HEK293 (cell line): ENCODE measurements at regions not wholly inside any gene's neighbourhood (a gene's known extent, or its start where the extent isn't known, plus 50 kb on each side); places are given as distances from the start of the nearest gene placed in this dataset.

Source experiments
- CTCF ChIA-PET: fragments of 350-600 bp; formaldehyde crosslinking; extraction: SDS; loops from one replicate; lab custom pipeline; 2021; ENCODE audit warnings: antibody characterized with exemption; lab: Yijun Ruan, JAX
- POLR2A ChIA-PET: fragments of 300-600 bp; formaldehyde crosslinking; extraction: SDS; loops from one replicate; lab custom pipeline; 2020; ENCODE audit warnings: antibody characterized with exemption, inconsistent platforms; lab: Yijun Ruan, JAX
- H3K27ac ChIP-seq: fragments of 200-500 bp; sonication (Bioruptor generic); 2 replicates; pipeline ENCODE4 v1.5.1; 2014; ENCODE audit warnings: low read depth, low read length, control low read depth, inconsistent platforms; ENCODE audit errors: extremely low read depth
- H3K36me3 ChIP-seq, 2 experiments: fragments of 200-500 bp in 1 of 2; sonication (Bioruptor generic) in 1 of 2; 1 replicate in 1 of 2; 2 replicates in 1 of 2; pipeline ENCODE4 v1.5.1; 2014 to 2017; ENCODE audit warnings: inconsistent platforms in 2 of 2, low read length in 2 of 2; ENCODE audit not compliant: control insufficient read depth in 2 of 2, insufficient read depth in 1 of 2
- H3K4me1 ChIP-seq: fragments of 200-500 bp; sonication (Bioruptor generic); 2 replicates; pipeline ENCODE4 v1.5.1; 2014; ENCODE audit warnings: mild to moderate bottlenecking, low read length, inconsistent platforms; ENCODE audit not compliant: control insufficient read depth, insufficient read depth
- H3K4me3 ChIP-seq: 2 replicates; pipeline ENCODE4 v1.5.1; 2011; ENCODE audit warnings: low read depth, mild to moderate bottlenecking, control low read depth, low read length, moderate library complexity
- H3K9me3 ChIP-seq: fragments of 200-500 bp; sonication (Bioruptor generic); 2 replicates; pipeline ENCODE4 v1.5.1; 2014; ENCODE audit warnings: low read depth, low read length, inconsistent platforms; ENCODE audit not compliant: control insufficient read depth, insufficient read depth
- BCL11B ChIP-seq: fragments of 450-650 bp; formaldehyde crosslinking; IDR thresholded peaks from 2 replicates; pipeline ENCODE4 v1.5.1; 2016; ENCODE audit warnings: low read depth, missing biosample characterization, missing genetic modification characterization
- ELK4 ChIP-seq: IDR thresholded peaks from 2 replicates; pipeline ENCODE4 v1.6.1; 2011; ENCODE audit warnings: mild to moderate bottlenecking, low read depth, low read length, borderline replicate concordance
- KLF10 ChIP-seq: fragments of 450-650 bp; IDR thresholded peaks from 2 replicates; pipeline ENCODE4 v1.5.1; 2018; ENCODE audit warnings: missing biosample characterization, mild to moderate bottlenecking, missing genetic modification characterization
- OVOL3 ChIP-seq: fragments of 450-650 bp; formaldehyde crosslinking; IDR thresholded peaks from 2 replicates; pipeline ENCODE4 v1.5.1; 2016; ENCODE audit warnings: missing biosample characterization, missing genetic modification characterization
- SALL2 ChIP-seq: fragments of 450-650 bp; formaldehyde crosslinking; IDR thresholded peaks from 2 replicates; pipeline ENCODE4 v1.5.0; 2017; ENCODE audit warnings: missing biosample characterization, mild to moderate bottlenecking, missing genetic modification characterization, borderline replicate concordance
- SP3 ChIP-seq: fragments of 450-650 bp; formaldehyde crosslinking; IDR thresholded peaks from 2 replicates; pipeline ENCODE4 v1.5.1; 2016; ENCODE audit warnings: missing biosample characterization, missing genetic modification characterization
- ZBTB17 ChIP-seq: fragments of 450-650 bp; formaldehyde crosslinking; IDR thresholded peaks from 2 replicates; pipeline ENCODE4 v1.5.1; 2016; ENCODE audit warnings: missing biosample characterization, missing genetic modification characterization
- ZFHX2 ChIP-seq: fragments of 450-650 bp; formaldehyde crosslinking; conservative IDR thresholded peaks from 2 replicates; pipeline ENCODE4 v1.5.1; 2016; ENCODE audit warnings: missing biosample characterization, missing genetic modification characterization
- ZNF114 ChIP-seq: fragments of 450-650 bp; formaldehyde crosslinking; IDR thresholded peaks from 2 replicates; pipeline ENCODE4 v1.5.0; 2017; ENCODE audit warnings: missing biosample characterization, missing genetic modification characterization
- ZNF362 ChIP-seq: fragments of 450-650 bp; formaldehyde crosslinking; IDR thresholded peaks from 2 replicates; pipeline ENCODE4 v1.5.1; 2016; ENCODE audit warnings: missing biosample characterization, missing genetic modification characterization
- ZNF366 ChIP-seq: fragments of 450-650 bp; formaldehyde crosslinking; conservative IDR thresholded peaks from 2 replicates; pipeline ENCODE4 v1.5.1; 2016; ENCODE audit warnings: missing biosample characterization, missing genetic modification characterization
- ZNF37A ChIP-seq: fragments of 450-650 bp; IDR thresholded peaks from 2 replicates; pipeline ENCODE4 v1.5.1; 2018; ENCODE audit warnings: missing biosample characterization, missing genetic modification characterization
- ZNF416 ChIP-seq: fragments of 450-650 bp; formaldehyde crosslinking; IDR thresholded peaks from 2 replicates; pipeline ENCODE4 v1.5.1; 2016; ENCODE audit warnings: missing biosample characterization, missing genetic modification characterization
- ZNF423 ChIP-seq: fragments of 450-650 bp; formaldehyde crosslinking; IDR thresholded peaks from 2 replicates; pipeline ENCODE4 v1.5.1; 2016; ENCODE audit warnings: missing biosample characterization, missing genetic modification characterization
- ZNF585B ChIP-seq: fragments of 450-650 bp; formaldehyde crosslinking; IDR thresholded peaks from 2 replicates; pipeline ENCODE4 v1.5.1; 2016; ENCODE audit warnings: missing biosample characterization, missing genetic modification characterization
- ZNF596 ChIP-seq: fragments of 450-650 bp; IDR thresholded peaks from 2 replicates; pipeline ENCODE4 v1.5.0; 2018; ENCODE audit warnings: missing biosample characterization, mild to moderate bottlenecking, missing genetic modification characterization, moderate library complexity
- ZNF621 ChIP-seq: fragments of 450-650 bp; formaldehyde crosslinking; IDR thresholded peaks from 2 replicates; pipeline ENCODE4 v1.5.1; 2017; ENCODE audit warnings: missing biosample characterization, missing genetic modification characterization
- ZNF660 ChIP-seq: fragments of 450-650 bp; IDR thresholded peaks from 2 replicates; pipeline ENCODE4 v1.5.1; 2018; ENCODE audit warnings: missing biosample characterization, mild to moderate bottlenecking, missing genetic modification characterization
- ZNF776 ChIP-seq: fragments of 450-650 bp; formaldehyde crosslinking; IDR thresholded peaks from 2 replicates; pipeline ENCODE4 v1.5.0; 2017; ENCODE audit warnings: missing biosample characterization, missing genetic modification characterization, borderline replicate concordance
- ZNF837 ChIP-seq: fragments of 450-650 bp; formaldehyde crosslinking; IDR thresholded peaks from 2 replicates; pipeline ENCODE4 v1.5.1; 2016; ENCODE audit warnings: missing biosample characterization, missing genetic modification characterization
- ZXDB ChIP-seq: fragments of 450-650 bp; formaldehyde crosslinking; IDR thresholded peaks from 2 replicates; pipeline ENCODE4 v1.5.1; 2016; ENCODE audit warnings: missing biosample characterization, missing genetic modification characterization

- Histone ChIP-seq H3K4me3 (no peak overlapping the region), H3K4me1 (no peaks in the 10 kb centered on the region), H3K36me3 (no peaks in the 10 kb centered on the region), H3K9me3 (no peaks in the 10 kb centered on the region), H3K27ac (no peak overlapping the region)
- ChIA-PET CTCF (no interaction called here), POLR2A (no interaction called here)
- TF ChIP-seq ZNF585B (tag by site-specific recombination) (no peak), ZNF660 (tag by site-specific recombination) (no peak), SP3 (tag by site-specific recombination) (no peak), ZNF776 (tag by site-specific recombination) (no peak), ZNF423 (tag by site-specific recombination) (no peak), ZNF366 (tag by site-specific recombination) (no peak), BCL11B (tag by site-specific recombination) (no peak), SALL2 (tag by site-specific recombination) (no peak)
Observed at GRCh38 chr15:19992428-19992827, 549.2 kb downstream of the GOLGA6L6 start.

GRCh38 chr15:19988094-19988660 lies 553.4 kb downstream of the GOLGA6L6 start:
- POLR2A ChIA-PET: no interaction called here
- TF ChIP-seq ZNF416 (tag by site-specific recombination): no peak
- TF ChIP-seq ZBTB17 (tag by site-specific recombination): no peak
- TF ChIP-seq BCL11B (tag by site-specific recombination): no peak
- TF ChIP-seq KLF10: no peak
- TF ChIP-seq ZFHX2 (tag by site-specific recombination): no peak
- no peak for TF ChIP-seq ZNF585B (tag by site-specific recombination)
- TF ChIP-seq OVOL3 (tag by site-specific recombination): no peak
- TF ChIP-seq ZNF114 (tag by site-specific recombination): no peak
- no peak for TF ChIP-seq ZNF362 (tag by site-specific recombination)
- TF ChIP-seq ELK4: no peak
- TF ChIP-seq SALL2 (tag by site-specific recombination): no peak
- no peak for TF ChIP-seq ZNF596 (tag by site-specific recombination)
- no peak for TF ChIP-seq ZXDB (tag by site-specific recombination)
- TF ChIP-seq ZNF837 (tag by site-specific recombination): no peak
- TF ChIP-seq ZNF37A (tag by site-specific recombination): no peak
- TF ChIP-seq ZNF621 (tag by site-specific recombination): no peak
- Histone ChIP-seq H3K27ac (no peak overlapping the region), H3K9me3 (no peaks in the 10 kb centered on the region), H3K4me1 (no peaks in the 10 kb centered on the region), H3K4me3 (no peak overlapping the region), H3K36me3 (no peaks in the 10 kb centered on the region)
- CTCF ChIA-PET: interaction anchor here (0.7 to 1.7 kb wide), 2 partner anchors 14 to 360 kb away, joined by 3 to 5 read pairs; no protein-coding TSS in a partner anchor
